Neural progenitor cell (in vitro differentiated cells): ENCODE measurements at regions not wholly inside any gene's neighbourhood (a gene's known extent, or its start where the extent isn't known, plus 50 kb on each side); places are given as distances from the start of the nearest gene placed in this dataset.

Source experiments
- DNase-seq: peaks from one replicate; pipeline ENCODE4 v3.0.0-alpha.2; 2016; ENCODE audit warnings: low spot score
- H2AFZ ChIP-seq: fragments of 200-600 bp; sonication (generic); replicated peaks from 2 replicates; pipeline ENCODE4 v1.6.1; 2016; ENCODE audit warnings: antibody characterized with exemption
- H3F3A ChIP-seq: fragments of 200-600 bp; sonication (generic); 2 replicates; pipeline ENCODE4 v1.6.1; 2016; ENCODE audit warnings: antibody characterized with exemption, low read depth
- H3K27ac ChIP-seq: fragments of 200-600 bp; sonication (generic); 2 replicates; pipeline ENCODE4 v1.5.1; 2016; ENCODE audit warnings: mild to moderate bottlenecking
- H3K27me3 ChIP-seq: fragments of 200-600 bp; sonication (generic); 2 replicates; pipeline ENCODE4 v1.6.1; 2016; ENCODE audit warnings: mild to moderate bottlenecking, moderate library complexity
- H3K36me3 ChIP-seq: fragments of 200-600 bp; sonication (generic); 2 replicates; pipeline ENCODE4 v1.5.1; 2016
- H3K4me1 ChIP-seq: fragments of 200-600 bp; sonication (generic); 2 replicates; pipeline ENCODE4 v1.6.1; 2016; ENCODE audit warnings: mixed run types
- H3K4me2 ChIP-seq: fragments of 200-600 bp; sonication (generic); 2 replicates; pipeline ENCODE4 v1.6.1; 2016
- H3K4me3 ChIP-seq: fragments of 200-600 bp; sonication (generic); 2 replicates; pipeline ENCODE4 v1.5.1; 2016
- H3K79me2 ChIP-seq: fragments of 200-600 bp; sonication (generic); 2 replicates; pipeline ENCODE4 v1.6.1; 2016; ENCODE audit warnings: low read depth
- H3K9ac ChIP-seq: fragments of 200-600 bp; sonication (generic); 2 replicates; pipeline ENCODE4 v1.6.1; 2016
- H3K9me3 ChIP-seq: fragments of 200-600 bp; sonication (generic); 2 replicates; pipeline ENCODE4 v1.5.1; 2016; ENCODE audit warnings: low read depth
- H4K20me1 ChIP-seq: fragments of 200-600 bp; sonication (generic); 2 replicates; pipeline ENCODE4 v1.6.1; 2016; ENCODE audit warnings: low read depth
- H3K27ac Mint-ChIP-seq: 3 replicates; pipeline ENCODE4 v1.8.0; 2021; ENCODE audit warnings: mixed read lengths
- H3K27me3 Mint-ChIP-seq: 2 replicates; pipeline ENCODE4 v1.8.0; 2022; ENCODE audit warnings: low read depth, mild to moderate bottlenecking, inconsistent platforms, moderate library complexity, mixed read lengths; ENCODE audit not compliant: insufficient read depth
- H3K36me3 Mint-ChIP-seq: 3 replicates; pipeline ENCODE4 v1.8.0; 2021; ENCODE audit warnings: mixed read lengths
- H3K4me1 Mint-ChIP-seq: 3 replicates; pipeline ENCODE4 v1.8.0; 2021; ENCODE audit warnings: mixed read lengths
- H3K4me3 Mint-ChIP-seq: 3 replicates; pipeline ENCODE4 v1.8.0; 2021; ENCODE audit warnings: mild to moderate bottlenecking, moderate library complexity, mixed read lengths
- H3K9me3 Mint-ChIP-seq: 3 replicates; pipeline ENCODE4 v1.8.0; 2020; ENCODE audit warnings: mixed read lengths
- CTCF ChIP-seq: fragments of 200-600 bp; sonication (generic); IDR thresholded peaks from 2 replicates; pipeline ENCODE4 v1.5.1; 2017; ENCODE audit warnings: antibody characterized with exemption, mild to moderate bottlenecking
- EZH2 ChIP-seq: fragments of 200-600 bp; sonication (generic); IDR thresholded peaks from 2 replicates; pipeline ENCODE4 v1.6.1; 2017; ENCODE audit warnings: antibody characterized with exemption, mild to moderate bottlenecking, moderate library complexity
- EZH2phosphoT487 ChIP-seq: fragments of 200-600 bp; sonication (generic); IDR thresholded peaks from 2 replicates; pipeline ENCODE4 v1.6.1; 2017; ENCODE audit warnings: antibody characterized with exemption

- Histone ChIP-seq H3K36me3 (no peaks in the 10 kb centered on the region), H3K27ac (no peak overlapping the region), H3K9me3 (no peaks in the 10 kb centered on the region), H3K4me1 (no peaks in the 10 kb centered on the region), H2AFZ (no peak overlapping the region), H3K4me2 (no peak overlapping the region), H3K79me2 (no peaks in the 10 kb centered on the region), H3K27me3 (no peaks in the 10 kb centered on the region), H3K9ac (no peak overlapping the region), H3F3A (no peaks in the 10 kb centered on the region), H4K20me1 (no peaks in the 10 kb centered on the region), H3K4me3 (no peak overlapping the region)
- no peak for DNase-seq
- Mint-ChIP-seq H3K9me3 (peaks cover 10% of the 10 kb centered on the region), H3K27me3 (peaks cover 5% of the 10 kb centered on the region), H3K27ac (no peak overlapping the region), H3K4me3 (no peak overlapping the region), H3K4me1 (peaks cover 5% of the 10 kb centered on the region), H3K36me3 (peaks cover 5% of the 10 kb centered on the region)
- TF ChIP-seq EZH2 (no peak), CTCF (no peak), EZH2phosphoT487 (no peak)
These were observed 1501.4 kb downstream of the TBC1D22A start for GRCh38 chr22:48263791-48264351.

GRCh38 chr22:48263431-48263765 is 1500.9 kb downstream of the TBC1D22A start:
- Mint-ChIP-seq H3K36me3 (peaks cover 5% of the 10 kb centered on the region), H3K27me3 (peaks cover 3% of the 10 kb centered on the region), H3K9me3 (peaks cover 10% of the 10 kb centered on the region), H3K4me3 (no peak overlapping the region), H3K4me1 (peaks cover 8% of the 10 kb centered on the region), H3K27ac (no peak overlapping the region)
- H3K4me1 ChIP-seq, result no peaks in the 10 kb centered on the region
- H3K27me3 ChIP-seq, result no peaks in the 10 kb centered on the region
- no peak overlapping the region for H2AFZ ChIP-seq
- H3K9ac ChIP-seq, result no peak overlapping the region
- H3K36me3 ChIP-seq, result no peaks in the 10 kb centered on the region
- no peaks in the 10 kb centered on the region for H4K20me1 ChIP-seq
- TF ChIP-seq EZH2phosphoT487, result no peak
- no peak for TF ChIP-seq CTCF
- no peak for TF ChIP-seq EZH2
- H3K79me2 ChIP-seq, result no peaks in the 10 kb centered on the region
- no peaks in the 10 kb centered on the region for H3F3A ChIP-seq
- H3K4me2 ChIP-seq, result no peak overlapping the region
- H3K27ac ChIP-seq, result no peak overlapping the region
- no peak overlapping the region for H3K4me3 ChIP-seq
- H3K9me3 ChIP-seq, result no peaks in the 10 kb centered on the region
- no peak for DNase-seq

GRCh38 chr22:48262596-48263430 is 1500.4 kb downstream of the TBC1D22A start:
- Mint-ChIP-seq H3K9me3 (peaks cover 10% of the 10 kb centered on the region), H3K27me3 (peaks cover 3% of the 10 kb centered on the region), H3K4me1 (peaks cover 14% of the 10 kb centered on the region), H3K36me3 (peaks cover 5% of the 10 kb centered on the region), H3K4me3 (no peak overlapping the region), H3K27ac (no peak overlapping the region)
- TF ChIP-seq EZH2phosphoT487, result no peak
- Histone ChIP-seq H3K27ac (no peak overlapping the region), H3K9ac (no peak overlapping the region), H3K27me3 (no peaks in the 10 kb centered on the region), H4K20me1 (no peaks in the 10 kb centered on the region), H3K9me3 (no peaks in the 10 kb centered on the region), H3K4me1 (peaks cover 2% of the 10 kb centered on the region), H3K4me3 (no peak overlapping the region), H2AFZ (no peak overlapping the region), H3K79me2 (no peaks in the 10 kb centered on the region), H3K4me2 (no peak overlapping the region), H3K36me3 (no peaks in the 10 kb centered on the region), H3F3A (no peaks in the 10 kb centered on the region)
- no peak for DNase-seq

GRCh38 chr22:48261706-48262105 is 1499.3 kb downstream of the TBC1D22A start:
- peaks cover 10% of the 10 kb centered on the region for H3K9me3 Mint-ChIP-seq
- TF ChIP-seq EZH2phosphoT487 (no peak), CTCF (no peak)
- H3K27me3 ChIP-seq, result no peaks in the 10 kb centered on the region

More at GRCh38 chr22:48261706-48262105, 1499.3 kb downstream of the TBC1D22A start:
- no peak overlapping the region for H3K27ac Mint-ChIP-seq
- H3K9ac ChIP-seq, result no peak overlapping the region
- no peak overlapping the region for H3K4me2 ChIP-seq
- H2AFZ ChIP-seq, result no peak overlapping the region
- H4K20me1 ChIP-seq, result no peaks in the 10 kb centered on the region
- H3K27me3 Mint-ChIP-seq, result peaks cover 3% of the 10 kb centered on the region
- H3K36me3 ChIP-seq, result no peaks in the 10 kb centered on the region
- H3F3A ChIP-seq, result no peaks in the 10 kb centered on the region
- no peak overlapping the region for H3K4me3 Mint-ChIP-seq
- H3K4me1 Mint-ChIP-seq, result peaks cover 17% of the 10 kb centered on the region
- H3K79me2 ChIP-seq, result no peaks in the 10 kb centered on the region
- H3K9me3 ChIP-seq, result no peaks in the 10 kb centered on the region
- no peak overlapping the region for H3K27ac ChIP-seq
- peaks cover 6% of the 10 kb centered on the region for H3K4me1 ChIP-seq
- H3K4me3 ChIP-seq, result no peak overlapping the region
- DNase-seq, result no peak
- H3K36me3 Mint-ChIP-seq, result peaks cover 5% of the 10 kb centered on the region
